Heart left ventricle (tissue), 13 donors: ENCODE measurements at regions not wholly inside any gene's neighbourhood (a gene's known extent, or its start where the extent isn't known, plus 50 kb on each side); places are given as distances from the start of the nearest gene placed in this dataset.

Source experiments
- CTCF ChIP-seq, 12 donors: fragments of 200-600 bp; sonication (generic) in 4 of 12; IDR thresholded peaks; one replicate each; pipeline versions ENCODE4 v1.5.0 to v1.8.0; 2018 to 2022; ENCODE audit warnings: antibody characterized with exemption in 12 of 12, mild to moderate bottlenecking in 5 of 12
- POLR2A ChIP-seq, 2 donors: fragments of 450-650 bp; IDR thresholded peaks; one replicate each; pipeline ENCODE4 v1.6.1; 2017; ENCODE audit warnings: antibody characterized with exemption in 2 of 2, mild to moderate bottlenecking in 2 of 2, moderate library complexity in 2 of 2
- donor health status: ischemic (EF 13 %, LVEDD 7.1; RV severe dilation, severe dysfunction).
- donor health status: DM: no; HTN: yes; CAD: no.
- donor health status: DM: no; HTN: no; CAD: no.
- donor health status: ischemic (EF 25% LVEDD 6.9; RV normal size, moderate dysfunction).
- donor health status: ischemic (EF 25% LVEDD 5.7; RV mildly dilated, moderate dysfunction).
- donor health status: ischemic (EF 35%, LVEDD 5.7; RV mildly dilated, moderate dysfunction).
- donor health status: nonischemic (EF 11% LVEDD 7.7; RV severe dilation, severe dysfunction).
- donor health status: DM: yes; HTN: yes; CAD: no.
- donor health status: PGD.
- donor health status: ischemic (EF 29% LVEDD 5.4; RV normal size, mild dysfunction).
- donor health status: nonischemic (EF 23%, LVEDD 6.1; RV moderate dilation, normal function).

GRCh38 chr6:132072831-132073230, 121.7 kb upstream of the CCN2 start:
- TF ChIP-seq CTCF (IDR thresholded peaks at IDR 0.05) (no peak), POLR2A (IDR thresholded peaks at IDR 0.05) (no peak)
